Lower leg skin (tissue), 4 donors: ENCODE measurements at regions not wholly inside any gene's neighbourhood (a gene's known extent, or its start where the extent isn't known, plus 50 kb on each side); places are given as distances from the start of the nearest gene placed in this dataset.

Source experiments
- DNase-seq, 2 donors: peaks; one replicate each; pipeline ENCODE4 v3.0.0-alpha.2; 2019; ENCODE audit warnings: low spot score in 2 of 2
- H3K4me3 ChIP-seq: fragments of 200-600 bp; sonication (generic); 2 replicates; pipeline ENCODE4 v1.5.1; 2017; ENCODE audit warnings: mild to moderate bottlenecking, low read depth; ENCODE audit not compliant: poor library complexity, severe bottlenecking
- CTCF ChIP-seq, 3 donors: fragments of 450-650 bp; IDR thresholded peaks; one replicate each; pipeline ENCODE4 v1.5.1; 2016; ENCODE audit warnings: antibody characterized with exemption in 3 of 3, mild to moderate bottlenecking in 3 of 3, moderate library complexity in 2 of 3
- POLR2A ChIP-seq, 2 donors: fragments of 450-650 bp; IDR thresholded peaks; one replicate each; pipeline ENCODE4 v1.6.1; 2016 to 2017; ENCODE audit warnings: antibody characterized with exemption in 2 of 2, mild to moderate bottlenecking in 1 of 2, moderate library complexity in 1 of 2
- WGBS, 2 donors: methylation state at CpG; one replicate each; pipeline ENCODE4 v1.1.5; 2018; 5-methylcytosine and 5-hydroxymethylcytosine counted together
- intact Hi-C: fragments of 100-400 bp; cut with DNase I; formaldehyde crosslinking; loops from one replicate; pipeline ENCODE4 v1.15.0; 2023; ENCODE audit warnings: low total_unique reads

- no peak for DNase-seq
- TF ChIP-seq CTCF (IDR thresholded peaks at IDR 0.05): no peak
- no peak for TF ChIP-seq POLR2A (IDR thresholded peaks at IDR 0.05)
- H3K4me3 ChIP-seq: no peak overlapping the region
- WGBS, 2 donors: 52 to 69% methylated on average over 6 of the region's 6 CpGs
- intact Hi-C loops: no loop called here
Measured at GRCh38 chr10:21048068-21048467, 151.0 kb upstream of the NEBL start.

- no peak for DNase-seq
- H3K4me3 ChIP-seq: no peak overlapping the region
- WGBS, 2 donors: 56 to 81% methylated on average over 3 of the region's 3 CpGs
- intact Hi-C loops: no loop called here
- no peak for TF ChIP-seq POLR2A (IDR thresholded peaks at IDR 0.05)
- no peak for TF ChIP-seq CTCF (IDR thresholded peaks at IDR 0.05)
Measured at GRCh38 chr10:21047511-21047910, 150.4 kb upstream of the NEBL start.

GRCh38 chr10:21047096-21047495 lies 150.0 kb upstream of the NEBL start:
- TF ChIP-seq CTCF (IDR thresholded peaks at IDR 0.05) (no peak), POLR2A (IDR thresholded peaks at IDR 0.05) (no peak)
- intact Hi-C loops: no loop called here
- DNase-seq: no peak

GRCh38 chr10:21043044-21043443 lies 145.9 kb upstream of the NEBL start:
- H3K4me3 ChIP-seq: no peak overlapping the region
- TF ChIP-seq POLR2A (IDR thresholded peaks at IDR 0.05) (no peak), CTCF (IDR thresholded peaks at IDR 0.05) (no peak)
- intact Hi-C loops: no loop called here
- WGBS, 2 donors: 89 to 96% methylated on average over 4 of the region's 4 CpGs
- DNase-seq: no peak

More at GRCh38 chr10:21047096-21047495, 150.0 kb upstream of the NEBL start:
- H3K4me3 ChIP-seq: no peak overlapping the region

GRCh38 chr10:21042536-21042935 lies 145.4 kb upstream of the NEBL start:
- DNase-seq: no peak
- 90 to 98% methylated on average over 1 of the region's 1 CpG for WGBS, 2 donors
- H3K4me3 ChIP-seq: no peak overlapping the region
- intact Hi-C loops: no loop called here
- no peak for TF ChIP-seq POLR2A (IDR thresholded peaks at IDR 0.05)
- TF ChIP-seq CTCF (IDR thresholded peaks at IDR 0.05): no peak

GRCh38 chr10:21041763-21042458 lies 144.8 kb upstream of the NEBL start:
- intact Hi-C loops: no loop called here
- no peak overlapping the region for H3K4me3 ChIP-seq
- no peak for DNase-seq
- TF ChIP-seq POLR2A (IDR thresholded peaks at IDR 0.05) (no peak), CTCF (IDR thresholded peaks at IDR 0.05) (no peak)
- WGBS, 2 donors: 88 to 92% methylated on average over 10 of the region's 10 CpGs
